Gastroesophageal sphincter (tissue), 3 donors: ENCODE measurements at regions not wholly inside any gene's neighbourhood (a gene's known extent, or its start where the extent isn't known, plus 50 kb on each side); places are given as distances from the start of the nearest gene placed in this dataset.

Experiments
- POLR2A ChIP-seq, 2 donors: fragments of 450-650 bp; IDR thresholded peaks; one replicate each; pipeline ENCODE4 v1.6.1; 2017; ENCODE audit warnings: antibody characterized with exemption in 2 of 2, mild to moderate bottlenecking in 2 of 2, moderate library complexity in 1 of 2
- TF ChIP-seq, protein P1 (sequence below), 4 experiments: fragments of 200-600 bp in 2 of 4; fragments of 450-650 bp in 2 of 4; sonication (generic) in 1 of 4; IDR thresholded peaks; one replicate each; pipeline ENCODE4 v1.5.1; 2017 to 2019; ENCODE audit warnings: antibody characterized with exemption in 4 of 4, mild to moderate bottlenecking in 2 of 4, moderate library complexity in 2 of 4

DNA sequence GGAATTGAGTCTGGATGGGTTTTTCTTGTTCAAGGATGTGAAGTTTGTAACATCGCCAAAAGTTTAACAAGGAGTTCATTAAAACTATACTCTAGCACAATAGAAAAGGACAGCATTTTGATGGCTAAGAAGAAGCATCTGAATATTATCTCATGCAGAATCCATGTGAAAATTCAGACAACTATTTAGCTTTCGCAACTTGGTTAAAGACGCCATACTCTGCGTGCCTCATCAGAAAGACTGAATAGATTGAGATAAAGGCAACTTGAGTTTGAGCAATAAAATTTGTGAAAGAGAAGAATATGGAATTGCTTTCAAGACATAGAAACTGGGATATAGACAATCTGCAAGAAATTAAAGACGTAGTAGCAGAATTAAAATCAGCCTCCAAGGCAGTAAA lies 151.1 kb upstream of the MYOCD start:
- TF ChIP-seq, protein P1, sequence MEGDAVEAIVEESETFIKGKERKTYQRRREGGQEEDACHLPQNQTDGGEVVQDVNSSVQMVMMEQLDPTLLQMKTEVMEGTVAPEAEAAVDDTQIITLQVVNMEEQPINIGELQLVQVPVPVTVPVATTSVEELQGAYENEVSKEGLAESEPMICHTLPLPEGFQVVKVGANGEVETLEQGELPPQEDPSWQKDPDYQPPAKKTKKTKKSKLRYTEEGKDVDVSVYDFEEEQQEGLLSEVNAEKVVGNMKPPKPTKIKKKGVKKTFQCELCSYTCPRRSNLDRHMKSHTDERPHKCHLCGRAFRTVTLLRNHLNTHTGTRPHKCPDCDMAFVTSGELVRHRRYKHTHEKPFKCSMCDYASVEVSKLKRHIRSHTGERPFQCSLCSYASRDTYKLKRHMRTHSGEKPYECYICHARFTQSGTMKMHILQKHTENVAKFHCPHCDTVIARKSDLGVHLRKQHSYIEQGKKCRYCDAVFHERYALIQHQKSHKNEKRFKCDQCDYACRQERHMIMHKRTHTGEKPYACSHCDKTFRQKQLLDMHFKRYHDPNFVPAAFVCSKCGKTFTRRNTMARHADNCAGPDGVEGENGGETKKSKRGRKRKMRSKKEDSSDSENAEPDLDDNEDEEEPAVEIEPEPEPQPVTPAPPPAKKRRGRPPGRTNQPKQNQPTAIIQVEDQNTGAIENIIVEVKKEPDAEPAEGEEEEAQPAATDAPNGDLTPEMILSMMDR (IDR thresholded peaks at IDR 0.05) = no peak
- TF ChIP-seq POLR2A (IDR thresholded peaks at IDR 0.05) = no peak
